ENCODE measurements at regions not wholly inside any gene's neighbourhood (a gene's known extent, or its start where the extent isn't known, plus 50 kb on each side); places are given as distances from the start of the nearest gene placed in this dataset.

GRCh38 chr16:48836636-48837035, 226.7 kb upstream of the N4BP1 start:
- no peak for DNase-seq (ENCODE audit: extremely low read depth, low read depth)
- no peak for TF ChIP-seq CTCF (IDR thresholded peaks at IDR 0.05; ENCODE audit: low read depth, low read length)

GRCh38 chr16:48836067-48836466, 226.1 kb upstream of the N4BP1 start:
- no peak for TF ChIP-seq CTCF (IDR thresholded peaks at IDR 0.05; ENCODE audit: low read depth, low read length)
- DNase-seq (ENCODE audit: extremely low read depth, low read depth) = no peak

GRCh38 chr16:48834576-48834975, 224.6 kb upstream of the N4BP1 start:
- no peak for DNase-seq (ENCODE audit: extremely low read depth, low read depth)
- TF ChIP-seq CTCF (IDR thresholded peaks at IDR 0.05; ENCODE audit: low read depth, low read length) = no peak

GRCh38 chr16:48833461-48833860, 223.5 kb upstream of the N4BP1 start:
- no peak for TF ChIP-seq CTCF (IDR thresholded peaks at IDR 0.05; ENCODE audit: low read depth, low read length)
- DNase-seq (ENCODE audit: extremely low read depth, low read depth) = no peak

GRCh38 chr16:48831076-48831722, 221.2 kb upstream of the N4BP1 start:
- DNase-seq (ENCODE audit: extremely low read depth, low read depth) = no peak
- TF ChIP-seq CTCF (IDR thresholded peaks at IDR 0.05; ENCODE audit: low read depth, low read length) = no peak

- DNase-seq (ENCODE audit: extremely low read depth, low read depth) = no peak
- no peak for TF ChIP-seq CTCF (IDR thresholded peaks at IDR 0.05; ENCODE audit: low read depth, low read length)
Measured at GRCh38 chr16:48829336-48830310, 219.6 kb upstream of the N4BP1 start.

GRCh38 chr16:48824271-48824670, 214.3 kb upstream of the N4BP1 start:
- TF ChIP-seq CTCF (IDR thresholded peaks at IDR 0.05; ENCODE audit: low read depth, low read length) = no peak
- DNase-seq (ENCODE audit: extremely low read depth, low read depth) = no peak
